ENCODE measurements at regions not wholly inside any gene's neighbourhood (a gene's known extent, or its start where the extent isn't known, plus 50 kb on each side); places are given as distances from the start of the nearest gene placed in this dataset.

DNA sequence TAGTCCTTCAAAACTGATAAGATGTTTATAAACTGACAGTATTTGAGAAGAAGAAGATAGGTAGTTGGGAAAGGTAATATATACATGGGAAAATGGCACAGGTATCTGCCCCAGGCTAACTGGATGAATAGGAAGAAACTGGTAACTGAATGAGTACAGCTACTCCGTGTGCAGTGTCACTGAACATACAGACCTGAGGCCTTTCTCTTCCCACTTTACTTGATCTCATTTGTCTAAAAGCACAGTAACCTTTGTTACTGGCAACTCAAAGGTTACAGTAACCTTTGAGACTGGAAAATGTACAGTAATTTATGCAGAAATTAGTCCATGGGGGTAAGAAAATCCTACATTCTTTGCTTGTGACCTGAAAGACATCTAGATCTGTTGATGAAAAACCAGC, 735.0 kb upstream of the RIOK2 start:
- TF ChIP-seq CTCF (IDR thresholded peaks at IDR 0.05; ENCODE audit: low read depth, low read length, missing input control) (no peak), REST (IDR thresholded peaks at IDR 0.05) (no peak)

Measured in liver (tissue), 2 donors.